T follicular helper cell (primary cell): ENCODE measurements at regions not wholly inside any gene's neighbourhood (a gene's known extent, or its start where the extent isn't known, plus 50 kb on each side); places are given as distances from the start of the nearest gene placed in this dataset.

Experiments
- DNase-seq: peaks from one replicate; pipeline ENCODE4 v3.0.0-alpha.2; 2020; ENCODE audit warnings: low read depth

- DNase-seq: no peak
Measured at GRCh38 chr11:128193615-128194014, 393.7 kb downstream of the ETS1 start.

- no peak for DNase-seq
Measured at GRCh38 chr11:128190312-128190711, 397.0 kb downstream of the ETS1 start.

- DNase-seq: no peak
Measured at GRCh38 chr11:128189823-128190222, 397.5 kb downstream of the ETS1 start.

GRCh38 chr11:128188346-128189004, 398.9 kb downstream of the ETS1 start:
- no peak for DNase-seq

GRCh38 chr11:128187835-128188234, 399.5 kb downstream of the ETS1 start:
- DNase-seq: no peak

GRCh38 chr11:128187377-128187776, 400.0 kb downstream of the ETS1 start:
- DNase-seq: no peak

- no peak for DNase-seq
Measured at GRCh38 chr11:128184981-128185380, 402.4 kb downstream of the ETS1 start.

GRCh38 chr11:128182844-128183243, 404.5 kb downstream of the ETS1 start:
- no peak for DNase-seq

- DNase-seq: no peak
Measured at GRCh38 chr11:128181984-128182383, 405.4 kb downstream of the ETS1 start.

- no peak for DNase-seq
Measured at GRCh38 chr11:128181088-128181480, 406.3 kb downstream of the ETS1 start.

- no peak for DNase-seq
Measured at GRCh38 chr11:128180441-128181087, 406.8 kb downstream of the ETS1 start.

GRCh38 chr11:128179512-128179911, 407.8 kb downstream of the ETS1 start:
- no peak for DNase-seq

- no peak for DNase-seq
Measured at GRCh38 chr11:128179039-128179438, 408.3 kb downstream of the ETS1 start.

GRCh38 chr11:128174465-128175291, 412.7 kb downstream of the ETS1 start:
- DNase-seq: no peak

- peak; percentile 78 for DNase-seq
Measured at GRCh38 chr11:128172046-128172878, 415.1 kb downstream of the ETS1 start.

- DNase-seq: no peak
Measured at GRCh38 chr11:128171506-128171905, 415.9 kb downstream of the ETS1 start.

GRCh38 chr11:128165572-128165971, 421.8 kb downstream of the ETS1 start:
- DNase-seq: no peak

GRCh38 chr11:128164080-128164741, 423.1 kb downstream of the ETS1 start:
- no peak for DNase-seq

GRCh38 chr11:128161994-128162393, 425.4 kb downstream of the ETS1 start:
- DNase-seq: no peak

GRCh38 chr11:128161436-128161835, 425.9 kb downstream of the ETS1 start:
- no peak for DNase-seq

GRCh38 chr11:128158860-128159259, 428.5 kb downstream of the ETS1 start:
- DNase-seq: no peak
